Left ventricle myocardium inferior (tissue), 1 donor: ENCODE measurements at regions not wholly inside any gene's neighbourhood (a gene's known extent, or its start where the extent isn't known, plus 50 kb on each side); places are given as distances from the start of the nearest gene placed in this dataset.

Experiments
- DNase-seq: peaks from one replicate; pipeline ENCODE4 v3.0.0-alpha.2; 2020
- H3K27ac ChIP-seq: fragments of 200-600 bp; replicated peaks from 2 replicates; pipeline ENCODE4 v1.8.0; 2021
- H3K27me3 ChIP-seq: fragments of 200-600 bp; 2 replicates; pipeline ENCODE4 v1.8.0; 2021; ENCODE audit warnings: low read depth
- H3K36me3 ChIP-seq: fragments of 200-600 bp; 2 replicates; pipeline ENCODE4 v1.8.0; 2021
- H3K4me1 ChIP-seq: fragments of 200-600 bp; 2 replicates; pipeline ENCODE4 v1.8.0; 2021
- H3K4me3 ChIP-seq: fragments of 200-600 bp; 2 replicates; pipeline ENCODE4 v1.8.0; 2021; ENCODE audit warnings: mild to moderate bottlenecking, moderate library complexity
- H3K9me3 ChIP-seq: fragments of 200-600 bp; replicated peaks from 2 replicates; pipeline ENCODE4 v1.8.0; 2021
- intact Hi-C: fragments of 100-400 bp; cut with micrococcal nuclease; formaldehyde crosslinking; loops from one replicate; pipeline ENCODE4 v1.11.0; 2022
- TF ChIP-seq, protein P1 (sequence below): fragments of 200-600 bp; IDR thresholded peaks from 2 replicates; pipeline ENCODE4 v1.8.0; 2021; ENCODE audit warnings: antibody characterized with exemption, mild to moderate bottlenecking, borderline replicate concordance
- donor health status: DM: no; HTN: yes; CAD: no; lungs with severe emphysema.

- H3K4me1 ChIP-seq = no peaks in the 10 kb centered on the region
- DNase-seq = no peak
- H3K4me3 ChIP-seq = no peak overlapping the region
- H3K36me3 ChIP-seq = no peaks in the 10 kb centered on the region
- peaks cover 4% of the 10 kb centered on the region for H3K27me3 ChIP-seq
- H3K9me3 ChIP-seq = peaks cover 8% of the 10 kb centered on the region
- H3K27ac ChIP-seq = no peak overlapping the region
- TF ChIP-seq, protein P1, sequence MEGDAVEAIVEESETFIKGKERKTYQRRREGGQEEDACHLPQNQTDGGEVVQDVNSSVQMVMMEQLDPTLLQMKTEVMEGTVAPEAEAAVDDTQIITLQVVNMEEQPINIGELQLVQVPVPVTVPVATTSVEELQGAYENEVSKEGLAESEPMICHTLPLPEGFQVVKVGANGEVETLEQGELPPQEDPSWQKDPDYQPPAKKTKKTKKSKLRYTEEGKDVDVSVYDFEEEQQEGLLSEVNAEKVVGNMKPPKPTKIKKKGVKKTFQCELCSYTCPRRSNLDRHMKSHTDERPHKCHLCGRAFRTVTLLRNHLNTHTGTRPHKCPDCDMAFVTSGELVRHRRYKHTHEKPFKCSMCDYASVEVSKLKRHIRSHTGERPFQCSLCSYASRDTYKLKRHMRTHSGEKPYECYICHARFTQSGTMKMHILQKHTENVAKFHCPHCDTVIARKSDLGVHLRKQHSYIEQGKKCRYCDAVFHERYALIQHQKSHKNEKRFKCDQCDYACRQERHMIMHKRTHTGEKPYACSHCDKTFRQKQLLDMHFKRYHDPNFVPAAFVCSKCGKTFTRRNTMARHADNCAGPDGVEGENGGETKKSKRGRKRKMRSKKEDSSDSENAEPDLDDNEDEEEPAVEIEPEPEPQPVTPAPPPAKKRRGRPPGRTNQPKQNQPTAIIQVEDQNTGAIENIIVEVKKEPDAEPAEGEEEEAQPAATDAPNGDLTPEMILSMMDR = no peak
- intact Hi-C loops = no loop called here
These were observed 239.0 kb downstream of the EIPR1 start for GRCh38 chr2:3138621-3139020.

- intact Hi-C loops = no loop called here
- Histone ChIP-seq H3K4me1 (no peaks in the 10 kb centered on the region), H3K9me3 (peaks cover 11% of the 10 kb centered on the region), H3K27ac (no peak overlapping the region), H3K36me3 (no peaks in the 10 kb centered on the region), H3K27me3 (peaks cover 8% of the 10 kb centered on the region), H3K4me3 (no peak overlapping the region)
- DNase-seq = no peak
- TF ChIP-seq, protein P1 = no peak
These were observed 239.8 kb downstream of the EIPR1 start for GRCh38 chr2:3137651-3138300.

- intact Hi-C loops = no loop called here
- DNase-seq = no peak
- Histone ChIP-seq H3K4me3 (no peak overlapping the region), H3K4me1 (no peaks in the 10 kb centered on the region), H3K36me3 (no peaks in the 10 kb centered on the region), H3K9me3 (peaks cover 11% of the 10 kb centered on the region), H3K27me3 (peaks cover 28% of the 10 kb centered on the region), H3K27ac (no peak overlapping the region)
- TF ChIP-seq, protein P1 = no peak
These were observed 241.9 kb downstream of the EIPR1 start for GRCh38 chr2:3135676-3136075.

- Histone ChIP-seq H3K36me3 (no peaks in the 10 kb centered on the region), H3K4me1 (no peaks in the 10 kb centered on the region), H3K27me3 (peaks cover 37% of the 10 kb centered on the region), H3K27ac (no peak overlapping the region), H3K9me3 (peaks cover 11% of the 10 kb centered on the region), H3K4me3 (no peak overlapping the region)
- DNase-seq = no peak
- intact Hi-C loops = no loop called here
- TF ChIP-seq, protein P1 = no peak
These were observed 243.5 kb downstream of the EIPR1 start for GRCh38 chr2:3134026-3134571.

GRCh38 chr2:3132966-3133365 is 244.7 kb downstream of the EIPR1 start:
- intact Hi-C loops = no loop called here
- TF ChIP-seq, protein P1 = no peak
- Histone ChIP-seq H3K27ac (no peak overlapping the region), H3K9me3 (peaks cover 11% of the 10 kb centered on the region), H3K4me3 (no peak overlapping the region), H3K36me3 (no peaks in the 10 kb centered on the region), H3K4me1 (peaks cover 1% of the 10 kb centered on the region), H3K27me3 (peaks cover 47% of the 10 kb centered on the region)
- DNase-seq = no peak
